Left ventricle myocardium inferior (tissue), 1 donor: ENCODE measurements at regions not wholly inside any gene's neighbourhood (a gene's known extent, or its start where the extent isn't known, plus 50 kb on each side); places are given as distances from the start of the nearest gene placed in this dataset.

Source experiments
- DNase-seq: peaks from one replicate; pipeline ENCODE4 v3.0.0-alpha.2; 2020
- H3K27ac ChIP-seq: fragments of 200-600 bp; replicated peaks from 2 replicates; pipeline ENCODE4 v1.8.0; 2021
- H3K27me3 ChIP-seq: fragments of 200-600 bp; 2 replicates; pipeline ENCODE4 v1.8.0; 2021; ENCODE audit warnings: low read depth
- H3K36me3 ChIP-seq: fragments of 200-600 bp; 2 replicates; pipeline ENCODE4 v1.8.0; 2021
- H3K4me1 ChIP-seq: fragments of 200-600 bp; 2 replicates; pipeline ENCODE4 v1.8.0; 2021
- H3K4me3 ChIP-seq: fragments of 200-600 bp; 2 replicates; pipeline ENCODE4 v1.8.0; 2021; ENCODE audit warnings: mild to moderate bottlenecking, moderate library complexity
- H3K9me3 ChIP-seq: fragments of 200-600 bp; replicated peaks from 2 replicates; pipeline ENCODE4 v1.8.0; 2021
- intact Hi-C: fragments of 100-400 bp; cut with micrococcal nuclease; formaldehyde crosslinking; loops from one replicate; pipeline ENCODE4 v1.11.0; 2022
- TF ChIP-seq, protein P1 (sequence below): fragments of 200-600 bp; IDR thresholded peaks from 2 replicates; pipeline ENCODE4 v1.8.0; 2021; ENCODE audit warnings: antibody characterized with exemption, mild to moderate bottlenecking, borderline replicate concordance
- donor health status: DM: no; HTN: yes; CAD: no; lungs with severe emphysema.

DNA sequence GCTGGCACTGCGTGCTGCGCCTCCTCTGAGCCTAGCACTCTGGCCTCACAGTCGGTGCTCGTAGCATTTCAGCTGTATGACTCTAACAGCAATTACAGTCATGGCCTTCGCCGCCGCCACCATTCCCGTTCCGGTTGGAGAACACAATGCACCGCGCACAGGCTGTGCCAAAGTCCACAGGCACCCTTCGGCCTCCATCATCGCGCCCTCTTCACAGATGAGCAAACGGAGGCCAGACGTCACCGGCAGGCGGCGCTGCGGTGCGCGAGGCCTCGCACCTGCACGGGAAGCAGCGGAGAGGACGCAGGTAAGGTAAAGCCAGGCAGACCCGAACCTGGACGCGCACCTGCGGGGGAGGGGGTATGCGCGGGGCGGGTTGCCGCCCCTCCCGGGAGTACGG lies 128.9 kb downstream of the BARX1 start:
- no peak for DNase-seq
- peaks cover 100% of the 10 kb centered on the region for H3K27me3 ChIP-seq

DNA sequence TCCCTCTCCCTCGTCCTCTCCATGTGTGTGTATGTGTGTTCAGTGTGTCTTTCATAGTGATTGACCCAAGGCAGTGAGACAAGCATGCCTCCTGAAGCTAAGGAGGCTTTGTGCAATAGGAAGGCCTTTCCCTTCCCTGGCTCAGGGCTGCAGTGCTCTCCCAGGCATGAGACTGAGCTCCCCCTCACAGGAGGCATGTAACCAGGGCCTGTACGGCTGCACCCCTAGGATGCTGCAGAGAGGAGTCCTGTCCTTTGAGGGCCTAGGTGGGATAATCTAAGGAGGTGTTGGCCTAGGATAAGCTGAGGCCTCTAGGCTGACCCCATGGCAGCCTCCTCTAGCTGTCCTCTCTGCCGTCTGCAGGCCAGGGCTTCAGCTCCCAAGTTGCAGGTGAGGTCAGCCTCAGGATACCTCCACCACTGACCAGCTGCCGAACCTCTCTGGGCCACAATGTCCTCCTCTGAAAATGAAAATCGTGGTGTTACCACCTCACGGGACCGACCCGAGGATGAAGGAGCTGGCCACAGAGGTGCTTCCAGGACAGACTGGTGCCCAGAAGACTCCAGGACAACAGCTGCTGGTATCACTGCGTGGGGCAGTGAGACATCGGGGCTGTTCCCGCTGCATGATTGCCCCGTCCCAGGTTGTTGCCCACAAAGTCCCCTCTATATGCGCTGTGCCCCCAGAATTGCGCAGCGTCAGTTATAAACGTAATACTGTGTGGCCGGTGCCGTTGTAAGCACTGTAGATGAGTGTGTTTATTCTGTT lies 129.6 kb downstream of the BARX1 start:
- peaks cover 100% of the 10 kb centered on the region for H3K27me3 ChIP-seq
- H3K4me3 ChIP-seq, result no peak overlapping the region
- H3K4me1 ChIP-seq, result peaks cover 12% of the 10 kb centered on the region
- H3K9me3 ChIP-seq, result peaks cover 11% of the 10 kb centered on the region
- intact Hi-C loops, result no loop called here
- H3K36me3 ChIP-seq, result no peaks in the 10 kb centered on the region
- TF ChIP-seq, protein P1, sequence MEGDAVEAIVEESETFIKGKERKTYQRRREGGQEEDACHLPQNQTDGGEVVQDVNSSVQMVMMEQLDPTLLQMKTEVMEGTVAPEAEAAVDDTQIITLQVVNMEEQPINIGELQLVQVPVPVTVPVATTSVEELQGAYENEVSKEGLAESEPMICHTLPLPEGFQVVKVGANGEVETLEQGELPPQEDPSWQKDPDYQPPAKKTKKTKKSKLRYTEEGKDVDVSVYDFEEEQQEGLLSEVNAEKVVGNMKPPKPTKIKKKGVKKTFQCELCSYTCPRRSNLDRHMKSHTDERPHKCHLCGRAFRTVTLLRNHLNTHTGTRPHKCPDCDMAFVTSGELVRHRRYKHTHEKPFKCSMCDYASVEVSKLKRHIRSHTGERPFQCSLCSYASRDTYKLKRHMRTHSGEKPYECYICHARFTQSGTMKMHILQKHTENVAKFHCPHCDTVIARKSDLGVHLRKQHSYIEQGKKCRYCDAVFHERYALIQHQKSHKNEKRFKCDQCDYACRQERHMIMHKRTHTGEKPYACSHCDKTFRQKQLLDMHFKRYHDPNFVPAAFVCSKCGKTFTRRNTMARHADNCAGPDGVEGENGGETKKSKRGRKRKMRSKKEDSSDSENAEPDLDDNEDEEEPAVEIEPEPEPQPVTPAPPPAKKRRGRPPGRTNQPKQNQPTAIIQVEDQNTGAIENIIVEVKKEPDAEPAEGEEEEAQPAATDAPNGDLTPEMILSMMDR, result no peak
- no peak for DNase-seq
- H3K27ac ChIP-seq, result no peak overlapping the region

More for the DNA sequence above, 128.9 kb downstream of the BARX1 start:
- Histone ChIP-seq H3K9me3 (peaks cover 11% of the 10 kb centered on the region), H3K36me3 (no peaks in the 10 kb centered on the region), H3K4me1 (peaks cover 12% of the 10 kb centered on the region), H3K27ac (no peak overlapping the region), H3K4me3 (no peak overlapping the region)
- TF ChIP-seq, protein P1, result no peak
- intact Hi-C loops, result no loop called here

DNA sequence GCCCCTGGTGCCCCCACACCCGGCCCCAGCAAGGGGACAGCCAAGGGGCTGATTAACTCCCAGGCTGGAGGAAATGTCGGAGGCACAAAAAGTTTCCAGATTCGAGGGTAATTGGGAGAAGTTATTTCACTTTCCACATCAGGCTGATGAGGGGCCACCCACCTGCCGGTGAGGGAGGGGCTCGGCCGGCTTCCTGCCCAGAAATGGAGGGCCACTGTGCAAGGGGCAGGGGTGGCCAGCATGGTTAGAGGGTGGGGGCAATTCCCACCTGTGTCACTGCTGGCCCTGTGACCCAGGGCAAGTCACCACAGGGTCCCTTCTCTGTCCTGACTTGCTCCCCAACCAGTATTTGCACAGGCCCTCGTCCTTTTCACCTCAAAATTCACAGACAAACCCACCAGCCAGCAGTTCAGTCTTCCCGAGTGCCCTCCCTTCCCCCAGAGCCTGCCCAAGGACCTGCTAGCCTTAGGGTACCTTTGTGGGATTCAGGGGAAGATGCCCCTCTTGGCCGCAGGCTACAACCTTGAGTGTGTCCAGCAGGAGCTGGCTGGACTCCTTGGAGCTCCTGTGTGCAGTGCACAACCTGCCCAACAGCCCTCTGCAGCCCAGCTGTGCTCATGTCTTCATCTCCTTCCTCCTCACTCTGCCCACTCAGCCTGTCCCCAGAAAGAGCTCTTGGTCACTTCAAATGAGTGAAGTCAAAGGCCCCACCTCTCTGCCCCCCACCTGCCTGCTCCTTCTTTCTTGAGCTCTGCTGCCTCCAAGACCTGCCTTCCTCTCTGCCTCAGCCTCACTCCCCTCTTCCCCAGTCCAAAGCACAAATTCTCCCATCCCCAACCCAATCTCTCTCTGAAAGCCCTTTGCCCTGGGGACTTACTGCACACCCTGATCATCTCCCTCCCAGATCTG lies 130.5 kb downstream of the BARX1 start:
- no peaks in the 10 kb centered on the region for H3K36me3 ChIP-seq
- no peak for DNase-seq
- peaks cover 100% of the 10 kb centered on the region for H3K27me3 ChIP-seq
- H3K27ac ChIP-seq, result no peak overlapping the region
- no peak overlapping the region for H3K4me3 ChIP-seq
- TF ChIP-seq, protein P1, result no peak
- peaks cover 12% of the 10 kb centered on the region for H3K4me1 ChIP-seq
- intact Hi-C loops, result no loop called here
- H3K9me3 ChIP-seq, result peaks cover 11% of the 10 kb centered on the region

DNA sequence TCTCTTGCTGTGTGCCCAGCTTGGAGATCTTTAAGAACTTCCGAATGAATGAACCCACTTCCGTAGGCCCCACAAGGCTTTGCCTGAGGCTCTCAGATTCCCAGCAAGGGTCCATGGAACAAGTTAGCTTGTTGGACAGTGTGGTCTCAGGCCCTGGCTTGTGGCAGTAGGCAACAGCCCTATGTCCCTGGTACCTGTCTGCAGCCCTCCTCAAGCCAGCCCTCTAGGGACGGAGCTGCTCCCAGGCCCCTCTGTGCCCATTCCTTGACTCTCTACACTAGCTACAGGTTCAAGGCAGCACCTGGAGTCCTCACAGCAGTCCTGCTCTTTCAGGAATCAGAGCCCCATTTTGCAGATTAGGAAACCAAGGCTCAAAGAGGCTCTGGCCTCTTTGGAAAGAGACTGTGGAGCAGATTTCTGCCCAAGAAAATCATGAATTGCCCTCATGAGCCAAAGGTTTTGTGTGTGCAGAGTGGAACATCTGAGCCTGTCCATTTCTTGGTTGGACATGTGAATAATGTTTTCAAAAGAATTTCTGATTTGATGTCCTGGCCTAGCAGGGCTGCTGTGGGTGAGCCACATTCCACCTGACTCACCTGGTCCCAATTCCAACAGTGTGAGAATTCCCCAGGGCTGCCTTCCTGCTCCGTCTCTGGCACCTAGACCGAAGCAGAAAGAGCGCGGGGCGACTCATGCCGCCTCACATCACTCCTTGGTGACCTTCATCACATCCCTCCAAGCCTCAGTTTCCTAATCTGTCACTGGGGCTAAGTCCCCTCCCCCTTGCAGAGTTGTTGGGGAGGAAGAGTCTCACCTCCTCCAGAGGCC lies 131.7 kb downstream of the BARX1 start:
- peaks cover 12% of the 10 kb centered on the region for H3K4me1 ChIP-seq
- H3K36me3 ChIP-seq, result no peaks in the 10 kb centered on the region
- H3K4me3 ChIP-seq, result no peak overlapping the region
- intact Hi-C loops, result no loop called here
- H3K9me3 ChIP-seq, result peaks cover 11% of the 10 kb centered on the region
- TF ChIP-seq, protein P1, result no peak
- H3K27me3 ChIP-seq, result peaks cover 100% of the 10 kb centered on the region
- DNase-seq, result no peak
- H3K27ac ChIP-seq, result no peak overlapping the region

DNA sequence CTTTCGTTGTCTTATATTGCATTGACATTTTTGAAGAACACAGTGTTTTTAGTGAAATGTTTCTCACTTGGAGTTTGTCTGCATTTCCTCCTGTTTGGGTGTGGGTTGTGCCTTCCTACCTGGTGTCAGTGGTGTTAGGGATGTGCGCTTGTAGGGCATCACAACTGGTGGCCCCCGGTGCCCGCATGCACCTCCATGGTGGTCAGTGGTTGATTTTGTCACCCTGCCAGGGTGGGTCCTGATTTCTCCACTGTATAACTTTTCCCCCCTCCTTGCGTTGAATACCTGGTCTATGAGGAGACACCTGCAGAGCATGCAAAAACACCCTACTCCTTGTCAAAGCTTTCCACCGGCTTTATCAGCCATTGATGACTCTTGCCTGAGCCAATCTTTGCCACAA lies 132.9 kb downstream of the BARX1 start:
- intact Hi-C loops, result no loop called here
- H3K36me3 ChIP-seq, result no peaks in the 10 kb centered on the region
- H3K4me1 ChIP-seq, result peaks cover 4% of the 10 kb centered on the region
- peaks cover 100% of the 10 kb centered on the region for H3K27me3 ChIP-seq
- H3K4me3 ChIP-seq, result no peak overlapping the region
- no peak for DNase-seq
- TF ChIP-seq, protein P1, result no peak
- peaks cover 11% of the 10 kb centered on the region for H3K9me3 ChIP-seq
- H3K27ac ChIP-seq, result no peak overlapping the region
